HepG2 (cell line): ENCODE measurements at regions not wholly inside any gene's neighbourhood (a gene's known extent, or its start where the extent isn't known, plus 50 kb on each side); places are given as distances from the start of the nearest gene placed in this dataset.

ENCODE experiments used
- ATAC-seq: fragments of 200-7000 bp; cut with Tn5 transposase; 3 replicates; pipeline ENCODE4 v1.9.1; 2020; ENCODE audit warnings: mild to moderate bottlenecking, moderate library complexity
- BruUV-seq: library from RNA; stranded (reverse); fragments of 400-500 nt; replicated peaks from 2 replicates; lab custom pipeline; 2021; lab: Mats Ljungman, UMichigan
- CTCF ChIA-PET: fragments of 300-600 bp; formaldehyde crosslinking; extraction: SDS; loops from one replicate; lab custom pipeline; 2021; ENCODE audit warnings: low total read pairs, inconsistent platforms, low intra/inter-chr PET ratio; lab: Yijun Ruan, JAX
- POLR2A ChIA-PET: fragments of 350-600 bp; sonication (Branson Sonifier 250); formaldehyde crosslinking; loops from one replicate; lab custom pipeline; 2020; ENCODE audit warnings: antibody characterized with exemption, inconsistent platforms; lab: Yijun Ruan, JAX
- DNase-seq: peaks from one replicate; pipeline ENCODE4 v3.0.0-alpha.2; 2015; ENCODE audit warnings: low spot score
- FAIRE-seq: peaks from 3 replicates; lab custom pipeline; 2011; peaks lifted over from hg19 to GRCh38; lab: Jason Lieb, UNC
- H2AFZ ChIP-seq: one replicate; pipeline ENCODE4 v1.6.1; 2011; ENCODE audit warnings: low read length, inconsistent platforms
- H3K27ac ChIP-seq: fragments of 300-600 bp; 3 replicates; pipeline ENCODE4 v1.8.0; 2011; ENCODE audit warnings: mixed run types, mild to moderate bottlenecking, mixed read lengths, low read length, inconsistent platforms; ENCODE audit not compliant: insufficient read depth; ENCODE audit errors: extremely low read length
- H3K27me3 ChIP-seq, 2 experiments: fragments of 200-600 bp in 1 of 2; 2 replicates in 1 of 2; 3 replicates in 1 of 2; pipeline versions ENCODE4 v1.6.0 to v1.8.0; 2011; ENCODE audit warnings: low read length in 2 of 2, mild to moderate bottlenecking in 2 of 2, moderate library complexity in 2 of 2, inconsistent platforms in 1 of 2; ENCODE audit not compliant: insufficient read depth in 2 of 2, control insufficient read depth in 1 of 2
- H3K36me3 ChIP-seq, 2 experiments: fragments of 200-600 bp in 1 of 2; replicated peaks in 1 of 2; 2 replicates in 1 of 2; 3 replicates in 1 of 2; pipeline versions ENCODE4 v1.5.1 to v1.8.0; 2011; ENCODE audit warnings: low read length in 2 of 2, inconsistent platforms in 1 of 2; ENCODE audit not compliant: insufficient read depth in 2 of 2, control insufficient read depth in 1 of 2
- H3K4me1 ChIP-seq: 2 replicates; pipeline ENCODE4 v1.5.1; 2012; ENCODE audit warnings: low read length, inconsistent platforms; ENCODE audit not compliant: insufficient read depth
- H3K4me2 ChIP-seq: 2 replicates; pipeline ENCODE4 v1.6.0; 2011; ENCODE audit warnings: low read depth, low read length, inconsistent platforms
- H3K4me3 ChIP-seq, 3 experiments: fragments of 200-600 bp in 1 of 3; sonication (generic), shearing (Covaris generic) in 1 of 3; replicated peaks in 1 of 3; 2 replicates each; pipeline ENCODE4 v1.5.1; 2011 to 2016; ENCODE audit warnings: low read length in 3 of 3, inconsistent platforms in 2 of 3, low read depth in 2 of 3, mild to moderate bottlenecking in 2 of 3, control low read depth in 1 of 3, mixed read lengths in 1 of 3; ENCODE audit not compliant: insufficient read depth in 1 of 3
- H3K79me2 ChIP-seq: one replicate; pipeline ENCODE4 v1.6.1; 2011; ENCODE audit warnings: low read length, inconsistent platforms; ENCODE audit not compliant: insufficient read depth
- H3K9ac ChIP-seq: 2 replicates; pipeline ENCODE4 v1.6.0; 2011; ENCODE audit warnings: mild to moderate bottlenecking, low read depth, low read length, inconsistent platforms; ENCODE audit not compliant: insufficient read depth
- H3K9me3 ChIP-seq: 2 replicates; pipeline ENCODE4 v1.5.1; 2012; ENCODE audit warnings: mild to moderate bottlenecking, low read length
- H4K20me1 ChIP-seq: 2 replicates; pipeline ENCODE4 v1.6.0; 2011; ENCODE audit warnings: inconsistent platforms, mild to moderate bottlenecking, low read length, moderate library complexity; ENCODE audit not compliant: insufficient read depth
- CTCF ChIP-seq: sonication (generic); formaldehyde crosslinking; IDR thresholded peaks from 2 replicates; pipeline ENCODE4 v1.5.0; 2020; ENCODE audit warnings: mild to moderate bottlenecking, missing genetic modification reagents, moderate library complexity
- FOXC1 ChIP-seq: sonication (generic); formaldehyde crosslinking; IDR thresholded peaks from 2 replicates; pipeline ENCODE4 v1.8.0; 2022; ENCODE audit warnings: mild to moderate bottlenecking, missing genetic modification reagents, borderline replicate concordance
- NAIF1 ChIP-seq: sonication (generic); formaldehyde crosslinking; IDR thresholded peaks from 2 replicates; pipeline ENCODE4 v1.5.0; 2020; ENCODE audit warnings: mild to moderate bottlenecking, missing genetic modification reagents, borderline replicate concordance
- THRA ChIP-seq: sonication (generic); formaldehyde crosslinking; IDR thresholded peaks from 2 replicates; pipeline ENCODE4 v1.4.0; 2020; ENCODE audit warnings: missing genetic modification reagents, borderline replicate concordance
- ZBTB25 ChIP-seq: IDR thresholded peaks from 2 replicates; pipeline ENCODE4 v1.6.1; 2018; ENCODE audit warnings: missing genetic modification reagents
- ZNF230 ChIP-seq: sonication (generic); formaldehyde crosslinking; IDR thresholded peaks from 2 replicates; pipeline ENCODE4 v1.4.0; 2020; ENCODE audit warnings: mild to moderate bottlenecking, missing genetic modification reagents
- ZNF275 ChIP-seq: sonication (generic); formaldehyde crosslinking; IDR thresholded peaks from 2 replicates; pipeline ENCODE4 v1.8.0; 2022; ENCODE audit warnings: missing genetic modification reagents, mild to moderate bottlenecking, inconsistent platforms, borderline replicate concordance
- ZNF7 ChIP-seq: IDR thresholded peaks from 2 replicates; pipeline ENCODE4 v1.6.1; 2016; ENCODE audit warnings: missing biosample characterization, missing genetic modification reagents
- ZNF720 ChIP-seq: sonication (generic); formaldehyde crosslinking; IDR thresholded peaks from 2 replicates; pipeline ENCODE4 v1.4.0; 2020; ENCODE audit warnings: missing genetic modification reagents
- WGBS: methylation state at CpG from one replicate; pipeline ENCODE4 v1.1.6; 2017; ENCODE audit warnings: low lambda C conversion rate; 5-methylcytosine and 5-hydroxymethylcytosine counted together
- in situ Hi-C: cut with HindIII; loops from 2 replicates; pipeline ENCODE4 v1.10.0; 2017; ENCODE audit warnings: low pct_unique_long_range_greater_than_20kb; ENCODE audit not compliant: extremely low pct_ligation_motif_present
- intact Hi-C: fragments of 100-400 bp; cut with micrococcal nuclease; formaldehyde crosslinking; loops from one replicate; pipeline ENCODE4 v1.10.0; 2022; ENCODE audit not compliant: unreplicated experiment

DNA sequence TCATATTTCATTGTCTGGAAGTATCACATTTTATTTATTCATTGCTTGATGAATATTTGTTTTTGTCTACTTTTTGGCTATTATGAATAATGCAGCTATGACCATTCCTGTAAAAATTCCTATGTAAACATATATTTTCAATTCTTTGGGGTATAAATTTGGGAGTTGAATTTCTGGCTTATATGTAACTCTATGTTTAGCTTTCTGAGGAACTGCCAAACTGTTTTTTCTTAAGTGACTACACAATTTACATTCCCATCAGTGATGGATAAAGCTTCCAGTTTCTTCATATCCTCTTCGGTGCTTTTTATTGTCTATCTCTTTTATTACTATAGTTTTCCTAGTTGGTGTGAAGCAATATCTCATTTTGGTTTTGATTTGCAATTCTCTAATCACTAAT, 115.6 kb upstream of the CXCL12 start:
- no TSS peak for BruUV-seq
- H3K9ac ChIP-seq: no peak overlapping the region
- H3K27me3 ChIP-seq: no peaks in the 10 kb centered on the region
- no peak for ATAC-seq
- no peak overlapping the region for H3K4me3 ChIP-seq
- H2AFZ ChIP-seq: no peak overlapping the region
- no peak for FAIRE-seq
- H3K4me1 ChIP-seq: no peaks in the 10 kb centered on the region
- no peaks in the 10 kb centered on the region for H3K36me3 ChIP-seq
- ChIA-PET POLR2A (no interaction called here), CTCF (no interaction called here)
- in situ Hi-C loops: no loop called here
- no peak overlapping the region for H3K27ac ChIP-seq
- no peaks in the 10 kb centered on the region for H4K20me1 ChIP-seq
- H3K9me3 ChIP-seq: peaks cover 5% of the 10 kb centered on the region; the same call in 1 of the 2 replicates
- H3K79me2 ChIP-seq: no peaks in the 10 kb centered on the region
- no peak overlapping the region for H3K4me2 ChIP-seq
- intact Hi-C loops: no loop called here
- DNase-seq: no peak
- 35% methylated on average over 1 of the region's 1 CpG for WGBS
- no peak for TF ChIP-seq NAIF1 (CRISPR knock-in tag)
- TF ChIP-seq ZNF720 (CRISPR knock-in tag): no peak
- TF ChIP-seq ZNF7: no peak
- TF ChIP-seq ZBTB25 (CRISPR knock-in tag): no peak
- TF ChIP-seq ZNF275: no peak
- no peak for TF ChIP-seq ZNF230
- TF ChIP-seq THRA (CRISPR knock-in tag): no peak
- no peak for TF ChIP-seq FOXC1 (CRISPR knock-in tag)
- TF ChIP-seq CTCF: no peak
